Muscle of leg (tissue), 3 donors: ENCODE measurements at regions not wholly inside any gene's neighbourhood (a gene's known extent, or its start where the extent isn't known, plus 50 kb on each side); places are given as distances from the start of the nearest gene placed in this dataset.

Experiments used
- DNase-seq: peaks from one replicate; pipeline ENCODE4 v3.0.0; 2013
- H3K27ac ChIP-seq: one replicate; pipeline ENCODE4 v1.5.1; 2013; ENCODE audit warnings: mild to moderate bottlenecking, low read length, control low read depth
- H3K27me3 ChIP-seq: one replicate; pipeline ENCODE4 v1.6.1; 2013; ENCODE audit warnings: low read length; ENCODE audit not compliant: control insufficient read depth, insufficient read depth
- H3K36me3 ChIP-seq: one replicate; pipeline ENCODE4 v1.6.1; 2013; ENCODE audit warnings: low read length; ENCODE audit not compliant: control insufficient read depth, insufficient read depth
- H3K4me1 ChIP-seq: one replicate; pipeline ENCODE4 v1.6.1; 2013; ENCODE audit warnings: low read length; ENCODE audit not compliant: control insufficient read depth, insufficient read depth
- H3K4me3 ChIP-seq: one replicate; pipeline ENCODE4 v1.5.1; 2013; ENCODE audit warnings: low read length, control low read depth
- H3K9me3 ChIP-seq: replicated peaks from 2 replicates; pipeline ENCODE4 v1.6.1; 2013; ENCODE audit warnings: low read depth, low read length; ENCODE audit not compliant: control insufficient read depth
- WGBS: methylation state at CpG from one replicate; pipeline ENCODE4 v1.1.5; 2013; ENCODE audit warnings: missing lambda C conversion rate; ENCODE audit not compliant: insufficient coverage; 5-methylcytosine and 5-hydroxymethylcytosine counted together

DNA sequence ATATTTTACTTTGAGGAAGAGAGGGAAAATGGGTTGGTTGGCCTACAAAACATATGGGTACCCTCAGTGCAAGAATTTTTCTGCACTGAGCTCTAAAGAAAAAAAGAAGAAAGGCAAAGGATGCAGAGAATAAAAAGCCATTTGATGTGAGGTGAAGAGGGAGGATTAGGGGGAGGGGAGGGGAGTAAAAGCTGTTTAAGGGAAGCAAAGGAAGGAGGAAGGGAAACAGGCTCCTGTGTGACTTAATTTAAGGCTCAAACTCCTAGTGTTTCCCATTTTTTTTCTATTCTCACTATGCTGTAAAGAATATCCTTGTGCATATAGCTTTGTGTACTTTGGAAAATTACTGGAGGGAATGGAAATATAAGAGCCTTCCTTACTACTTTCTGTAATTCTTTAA is 78.7 kb downstream of the NKX2-1 start:
- Histone ChIP-seq H3K4me1 (no peaks in the 10 kb centered on the region), H3K9me3 (no peaks in the 10 kb centered on the region), H3K36me3 (no peaks in the 10 kb centered on the region), H3K4me3 (no peak overlapping the region), H3K27ac (no peak overlapping the region), H3K27me3 (no peaks in the 10 kb centered on the region)
- DNase-seq = no peak

DNA sequence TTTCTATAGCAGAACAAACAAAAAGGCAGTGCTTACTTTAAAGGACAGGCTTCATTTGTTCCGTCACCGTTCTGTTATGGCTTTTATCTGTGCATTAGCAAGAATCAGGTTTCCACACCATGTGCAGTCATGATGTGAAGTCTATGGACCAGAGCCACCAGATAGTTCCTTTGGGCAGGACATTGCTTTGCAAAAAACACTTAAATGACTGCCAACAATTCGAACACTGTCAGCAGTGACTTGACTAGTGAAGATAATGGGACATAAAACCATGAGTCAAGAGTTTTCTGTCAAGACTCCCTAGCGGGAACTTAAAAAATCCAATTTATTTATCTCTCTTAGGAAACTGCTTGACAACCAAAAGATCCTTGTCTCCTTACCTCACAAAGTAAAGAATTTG is 80.3 kb downstream of the NKX2-1 start:
- WGBS = 44% methylated on average over 2 of the region's 4 CpGs
- Histone ChIP-seq H3K27ac (no peak overlapping the region), H3K36me3 (no peaks in the 10 kb centered on the region), H3K27me3 (no peaks in the 10 kb centered on the region), H3K4me1 (no peaks in the 10 kb centered on the region), H3K4me3 (no peak overlapping the region), H3K9me3 (no peaks in the 10 kb centered on the region)
- peak; percentile 5 for DNase-seq

DNA sequence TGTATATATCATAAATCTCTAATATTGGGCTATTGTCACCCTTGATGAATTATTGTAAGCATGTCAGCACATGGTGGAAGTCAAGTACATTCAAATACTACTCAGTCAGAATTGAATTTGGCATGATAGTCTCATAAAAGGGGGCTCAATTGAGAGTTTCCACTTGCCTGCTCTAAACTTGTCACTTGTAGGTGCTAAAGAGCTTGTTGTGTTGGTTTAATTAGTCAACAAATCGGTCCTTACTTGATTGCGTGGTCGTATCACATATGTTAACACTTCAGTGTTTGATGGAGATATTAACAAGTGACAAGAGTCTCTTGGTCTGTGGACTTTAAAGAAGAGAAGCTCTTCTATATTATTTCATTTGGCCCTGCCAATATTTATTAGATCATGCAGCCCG is 81.1 kb downstream of the NKX2-1 start:
- H3K27me3 ChIP-seq = no peaks in the 10 kb centered on the region

DNA sequence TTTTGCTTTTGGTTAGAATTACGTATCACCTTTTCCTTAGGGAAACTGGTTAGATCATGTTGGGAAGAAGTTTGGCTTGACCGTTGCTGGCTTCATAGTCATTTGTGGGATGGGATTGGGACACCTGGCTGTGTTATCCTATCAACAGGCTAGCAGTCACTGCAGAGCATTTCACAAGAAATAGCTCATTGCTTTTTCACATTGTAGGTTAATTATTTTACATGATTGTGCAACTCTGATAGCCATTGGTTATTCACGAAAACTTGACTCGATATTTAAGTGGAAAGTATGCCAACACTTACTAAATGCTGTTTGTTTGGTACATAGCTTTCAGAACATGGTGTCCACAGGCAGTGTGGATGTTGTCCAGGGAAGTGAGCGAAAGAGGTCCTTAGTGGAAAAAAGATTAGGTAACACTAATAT is 89.4 kb downstream of the NKX2-1 start:
- Histone ChIP-seq H3K4me3 (no peak overlapping the region), H3K27me3 (no peaks in the 10 kb centered on the region), H3K9me3 (no peaks in the 10 kb centered on the region), H3K27ac (no peak overlapping the region), H3K36me3 (no peaks in the 10 kb centered on the region), H3K4me1 (no peaks in the 10 kb centered on the region)
- 80% methylated on average over 1 of the region's 5 CpGs for WGBS
- DNase-seq = no peak

More for the DNA sequence above, 81.1 kb downstream of the NKX2-1 start:
- Histone ChIP-seq H3K36me3 (no peaks in the 10 kb centered on the region), H3K27ac (no peak overlapping the region), H3K4me1 (no peaks in the 10 kb centered on the region), H3K4me3 (no peak overlapping the region), H3K9me3 (no peaks in the 10 kb centered on the region)
- no CpG with 5 or more reads among the region's 4 CpGs for WGBS
- DNase-seq = no peak

DNA sequence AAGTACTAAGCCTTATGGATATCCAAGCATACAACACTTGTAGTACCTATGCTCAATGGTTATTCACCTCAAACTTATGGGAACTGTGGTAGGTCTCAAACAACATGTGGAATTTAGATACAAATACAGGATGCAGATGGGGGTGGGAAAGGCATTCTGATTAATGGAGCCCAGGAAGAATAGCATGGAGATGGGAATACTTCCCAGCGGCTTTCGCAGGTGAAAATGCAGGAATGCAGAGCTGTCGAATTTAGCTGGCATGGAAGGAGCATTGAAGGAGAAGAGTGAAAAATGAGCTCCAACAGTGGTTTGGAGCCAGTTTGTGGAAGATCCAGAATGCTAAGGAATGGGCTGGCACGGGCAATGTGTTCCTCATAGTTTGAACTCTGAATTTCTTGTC is 89.9 kb downstream of the NKX2-1 start:
- Histone ChIP-seq H3K4me1 (no peaks in the 10 kb centered on the region), H3K36me3 (no peaks in the 10 kb centered on the region), H3K27me3 (no peaks in the 10 kb centered on the region), H3K27ac (no peak overlapping the region), H3K9me3 (no peaks in the 10 kb centered on the region), H3K4me3 (no peak overlapping the region)
- DNase-seq = no peak
- WGBS = 25% methylated on average over 3 of the region's 4 CpGs

DNA sequence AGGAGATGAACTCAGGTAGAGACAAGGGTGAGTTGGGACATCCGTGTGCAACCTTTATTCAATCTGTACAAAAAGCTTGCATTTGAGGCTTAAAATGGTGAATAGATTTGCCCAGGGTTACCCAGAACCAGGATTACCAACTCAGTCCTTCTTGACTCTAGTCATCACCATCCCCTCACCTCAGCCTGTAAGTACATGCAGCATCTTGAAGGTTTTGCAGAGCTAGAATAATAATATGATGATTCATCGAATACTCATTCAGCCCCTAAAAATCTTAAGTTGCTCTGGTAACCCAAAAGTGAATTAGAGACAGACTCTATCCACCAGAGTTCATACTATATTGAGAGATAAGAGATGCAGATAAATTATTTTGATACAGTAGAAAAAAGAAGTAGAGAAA is 90.3 kb downstream of the NKX2-1 start:
- Histone ChIP-seq H3K4me1 (peaks cover under 1% of the 10 kb centered on the region), H3K9me3 (no peaks in the 10 kb centered on the region), H3K27ac (no peak overlapping the region), H3K4me3 (no peak overlapping the region), H3K27me3 (no peaks in the 10 kb centered on the region), H3K36me3 (no peaks in the 10 kb centered on the region)
- DNase-seq = no peak
- 40% methylated on average over 1 of the region's 2 CpGs for WGBS

DNA sequence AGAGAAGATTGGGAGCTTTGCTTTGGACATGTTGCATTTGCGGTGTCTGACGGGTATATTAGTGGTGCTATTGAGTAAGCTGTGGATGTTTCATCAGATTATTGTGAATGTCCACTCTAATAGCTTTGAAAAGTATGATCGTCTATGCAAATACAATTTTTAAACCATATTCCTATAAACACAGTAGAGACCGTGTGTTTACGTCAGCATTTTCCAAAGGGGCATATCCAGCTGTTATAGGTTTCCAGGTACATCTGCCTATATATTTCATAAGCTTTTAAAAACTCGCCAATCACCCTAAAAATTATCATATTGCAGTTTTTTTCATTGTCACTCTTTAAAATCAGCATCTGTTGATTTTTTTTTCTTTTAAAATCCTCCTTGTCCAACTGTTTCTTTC is 91.7 kb downstream of the NKX2-1 start:
- Histone ChIP-seq H3K27me3 (no peaks in the 10 kb centered on the region), H3K4me3 (no peak overlapping the region), H3K9me3 (no peaks in the 10 kb centered on the region), H3K27ac (no peak overlapping the region), H3K36me3 (no peaks in the 10 kb centered on the region), H3K4me1 (peaks cover 2% of the 10 kb centered on the region)
- DNase-seq = no peak
- 83% methylated on average over 4 of the region's 6 CpGs for WGBS

DNA sequence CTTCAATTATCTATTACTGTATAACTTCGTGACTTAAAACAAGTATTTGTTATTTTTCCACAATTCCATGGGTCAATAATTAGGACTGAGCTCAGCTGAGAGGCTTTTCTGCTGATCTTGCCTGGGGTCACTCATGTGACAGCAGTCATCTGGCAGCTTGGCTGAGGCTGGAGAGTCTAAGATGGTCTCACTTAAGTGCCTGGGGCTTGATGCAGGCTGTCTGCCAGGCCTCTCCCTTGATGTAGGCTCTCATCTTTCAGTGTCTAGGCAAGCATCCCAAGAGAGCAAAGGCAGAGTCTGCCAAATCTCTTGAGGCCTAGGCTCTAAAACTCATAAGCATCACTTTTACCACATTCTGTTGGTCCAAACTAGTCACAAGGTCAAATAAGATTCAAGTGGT is 93.2 kb downstream of the NKX2-1 start:
- Histone ChIP-seq H3K27me3 (no peaks in the 10 kb centered on the region), H3K4me3 (no peak overlapping the region), H3K4me1 (peaks cover 2% of the 10 kb centered on the region), H3K36me3 (no peaks in the 10 kb centered on the region), H3K27ac (no peak overlapping the region), H3K9me3 (no peaks in the 10 kb centered on the region)
- WGBS = no CpG with 5 or more reads among the region's 1 CpG
- no peak for DNase-seq

DNA sequence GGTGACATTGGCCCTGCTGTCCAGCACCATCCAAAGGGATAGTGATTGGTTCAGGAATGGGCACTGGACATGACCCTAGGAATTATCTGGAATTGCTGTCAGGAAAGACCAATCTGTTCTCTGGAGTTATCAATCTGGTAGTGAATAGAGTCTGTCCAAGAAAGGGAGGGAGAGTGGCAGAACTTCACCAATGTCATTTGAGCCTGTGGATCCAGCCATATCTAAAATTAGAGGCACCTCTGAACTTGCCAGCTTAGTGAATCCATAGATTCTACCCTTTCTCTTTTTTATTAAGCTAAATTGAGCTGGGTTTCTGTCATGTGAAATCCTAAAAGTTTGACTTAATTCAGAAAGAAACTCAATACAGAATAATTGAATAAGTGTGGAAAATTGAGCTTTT is 93.9 kb downstream of the NKX2-1 start:
- Histone ChIP-seq H3K9me3 (no peaks in the 10 kb centered on the region), H3K27me3 (no peaks in the 10 kb centered on the region), H3K4me3 (no peak overlapping the region), H3K27ac (no peak overlapping the region), H3K36me3 (no peaks in the 10 kb centered on the region), H3K4me1 (peaks cover 2% of the 10 kb centered on the region)
- DNase-seq = no peak

DNA sequence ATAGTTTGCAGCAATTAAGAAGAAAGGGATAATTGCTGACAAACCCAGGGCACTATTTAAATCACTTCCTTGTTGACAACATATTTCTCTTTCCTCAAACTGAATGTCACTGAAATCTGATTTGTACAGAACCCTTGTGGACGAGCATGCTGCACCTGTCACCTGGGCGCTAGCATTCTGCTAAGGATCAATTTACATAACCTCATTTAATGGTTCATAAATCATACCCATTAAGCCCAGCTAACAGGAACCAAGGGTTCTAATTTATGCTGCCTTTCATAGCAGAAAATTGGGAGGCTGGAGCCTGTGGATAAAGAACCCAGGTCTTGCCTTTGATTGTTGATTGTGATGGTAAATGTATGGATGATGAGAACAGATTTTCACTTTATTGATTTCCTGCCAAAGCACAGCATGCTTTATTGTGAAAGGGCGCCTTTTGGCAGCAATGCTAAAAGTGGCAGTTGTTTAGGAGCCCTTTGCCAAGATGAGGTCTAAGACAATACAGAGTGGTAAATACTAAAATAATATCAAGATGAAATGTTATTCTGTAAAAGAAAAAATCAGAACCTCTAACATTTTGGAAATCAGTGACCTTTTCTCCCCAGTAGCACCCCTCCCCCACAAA is 95.4 kb downstream of the NKX2-1 start:
- Histone ChIP-seq H3K4me3 (no peak overlapping the region), H3K27ac (no peak overlapping the region), H3K9me3 (no peaks in the 10 kb centered on the region)

DNA sequence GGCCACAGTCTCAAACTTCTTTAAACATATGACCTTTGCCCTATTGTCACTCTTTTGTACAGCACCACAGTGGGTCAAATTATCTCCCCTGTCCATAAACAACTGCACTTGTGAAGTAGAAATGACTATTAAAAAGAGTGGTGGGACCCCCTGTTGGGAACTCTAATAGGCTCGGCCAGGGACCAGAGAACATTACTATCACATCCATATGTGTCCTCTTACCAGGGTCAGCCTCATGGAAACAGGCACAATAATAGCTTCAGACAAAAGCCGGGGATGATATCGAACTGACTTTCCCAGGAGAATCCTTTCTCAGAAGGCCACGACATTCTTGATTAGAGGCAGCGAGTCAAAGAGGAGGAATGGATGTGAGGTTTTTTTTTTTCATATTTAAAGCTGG is 96.6 kb downstream of the NKX2-1 start:
- WGBS = 60% methylated on average over 1 of the region's 5 CpGs
- peaks cover 2% of the 10 kb centered on the region for H3K4me1 ChIP-seq
- H3K9me3 ChIP-seq = no peaks in the 10 kb centered on the region
- no peak overlapping the region for H3K27ac ChIP-seq
- no peaks in the 10 kb centered on the region for H3K27me3 ChIP-seq
- DNase-seq = no peak
- H3K4me3 ChIP-seq = no peak overlapping the region
- H3K36me3 ChIP-seq = no peaks in the 10 kb centered on the region

More for the DNA sequence above, 95.4 kb downstream of the NKX2-1 start:
- H3K4me1 ChIP-seq = peaks cover 2% of the 10 kb centered on the region
- WGBS = no CpG with 5 or more reads among the region's 3 CpGs
- H3K27me3 ChIP-seq = no peaks in the 10 kb centered on the region
- no peaks in the 10 kb centered on the region for H3K36me3 ChIP-seq
- DNase-seq = no peak
